NB4 (cell line): ENCODE measurements at regions not wholly inside any gene's neighbourhood (a gene's known extent, or its start where the extent isn't known, plus 50 kb on each side); places are given as distances from the start of the nearest gene placed in this dataset.

Experiments used
- DNase-seq: peaks from one replicate; pipeline ENCODE4 v3.0.0; 2010; ENCODE audit warnings: low read depth
- H3K4me3 ChIP-seq: one replicate; pipeline ENCODE4 v1.5.1; 2011; ENCODE audit warnings: mild to moderate bottlenecking, low read depth, low read length, moderate library complexity
- MYC ChIP-seq: IDR thresholded peaks from 2 replicates; pipeline ENCODE4 v1.6.1; 2011; ENCODE audit warnings: low read depth, low read length
- POLR2A ChIP-seq: IDR thresholded peaks from 2 replicates; pipeline ENCODE4 v1.6.1; 2011; ENCODE audit warnings: mild to moderate bottlenecking; ENCODE audit not compliant: insufficient read length; ENCODE audit errors: extremely low read depth
- TF ChIP-seq, protein P1 (sequence below): IDR thresholded peaks from 2 replicates; pipeline ENCODE4 v1.6.1; 2011; ENCODE audit warnings: low read depth, low read length
- TF ChIP-seq, protein P2 (sequence below): IDR thresholded peaks from one replicate; pipeline ENCODE4 v1.5.1; 2012; ENCODE audit warnings: low read depth, low read length

DNA sequence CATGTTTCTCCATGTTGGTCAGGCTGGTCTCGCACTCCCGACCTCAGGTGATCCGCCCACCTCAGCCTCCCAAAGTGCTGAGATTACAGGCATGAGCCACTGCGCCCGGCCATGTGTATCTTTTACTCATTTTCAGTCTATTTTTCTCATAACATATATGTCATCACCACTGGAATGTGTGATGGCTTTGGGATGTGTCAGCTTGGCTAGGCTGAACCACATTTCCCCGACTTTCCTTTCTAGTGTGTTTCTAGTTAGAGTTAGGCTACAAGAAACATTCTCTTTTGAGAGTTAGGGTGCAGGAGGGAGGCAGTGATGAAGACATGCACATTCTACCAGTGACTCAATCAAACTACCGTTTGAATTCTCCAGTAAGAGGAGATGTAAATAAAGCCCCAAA lies 444.9 kb upstream of the THBS1 start:
- no peak for TF ChIP-seq POLR2A
- TF ChIP-seq, protein P1, sequence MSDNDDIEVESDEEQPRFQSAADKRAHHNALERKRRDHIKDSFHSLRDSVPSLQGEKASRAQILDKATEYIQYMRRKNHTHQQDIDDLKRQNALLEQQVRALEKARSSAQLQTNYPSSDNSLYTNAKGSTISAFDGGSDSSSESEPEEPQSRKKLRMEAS: no peak
- TF ChIP-seq MYC: no peak
- TF ChIP-seq, protein P2, sequence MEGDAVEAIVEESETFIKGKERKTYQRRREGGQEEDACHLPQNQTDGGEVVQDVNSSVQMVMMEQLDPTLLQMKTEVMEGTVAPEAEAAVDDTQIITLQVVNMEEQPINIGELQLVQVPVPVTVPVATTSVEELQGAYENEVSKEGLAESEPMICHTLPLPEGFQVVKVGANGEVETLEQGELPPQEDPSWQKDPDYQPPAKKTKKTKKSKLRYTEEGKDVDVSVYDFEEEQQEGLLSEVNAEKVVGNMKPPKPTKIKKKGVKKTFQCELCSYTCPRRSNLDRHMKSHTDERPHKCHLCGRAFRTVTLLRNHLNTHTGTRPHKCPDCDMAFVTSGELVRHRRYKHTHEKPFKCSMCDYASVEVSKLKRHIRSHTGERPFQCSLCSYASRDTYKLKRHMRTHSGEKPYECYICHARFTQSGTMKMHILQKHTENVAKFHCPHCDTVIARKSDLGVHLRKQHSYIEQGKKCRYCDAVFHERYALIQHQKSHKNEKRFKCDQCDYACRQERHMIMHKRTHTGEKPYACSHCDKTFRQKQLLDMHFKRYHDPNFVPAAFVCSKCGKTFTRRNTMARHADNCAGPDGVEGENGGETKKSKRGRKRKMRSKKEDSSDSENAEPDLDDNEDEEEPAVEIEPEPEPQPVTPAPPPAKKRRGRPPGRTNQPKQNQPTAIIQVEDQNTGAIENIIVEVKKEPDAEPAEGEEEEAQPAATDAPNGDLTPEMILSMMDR: no peak
- H3K4me3 ChIP-seq: no peak overlapping the region
- no peak for DNase-seq

DNA sequence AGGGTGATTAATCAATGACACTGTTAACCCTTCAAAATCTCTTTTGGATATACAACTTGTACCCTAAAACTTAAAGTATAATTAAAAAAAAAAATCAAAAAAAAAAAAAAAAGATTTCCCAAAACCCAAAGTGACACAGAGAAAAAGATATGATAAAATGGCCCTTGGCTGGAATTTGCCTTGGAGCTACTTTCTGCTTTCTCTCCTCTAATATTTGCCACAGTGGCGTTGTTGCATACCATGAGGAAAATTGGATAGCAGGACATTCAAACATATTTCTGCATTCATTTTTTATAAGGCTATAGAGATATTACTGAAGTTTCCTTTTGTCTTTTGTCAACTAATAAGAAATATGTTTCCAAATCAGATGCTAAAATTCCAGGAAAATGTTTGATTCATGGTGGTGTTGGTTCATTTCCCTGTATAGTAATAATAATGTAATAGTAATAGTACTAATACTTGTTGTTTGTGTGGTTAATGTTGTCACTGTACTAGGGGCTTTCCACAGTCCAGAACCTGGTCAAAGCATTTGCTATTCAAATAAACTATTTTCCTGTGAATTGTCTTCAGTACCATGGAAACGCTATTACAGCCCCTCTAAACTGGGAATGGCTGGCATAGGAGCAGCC lies 441.3 kb upstream of the THBS1 start:
- TF ChIP-seq, protein P2: no peak
- TF ChIP-seq POLR2A (no peak), MYC (no peak)
- TF ChIP-seq, protein P1: no peak
- no peak overlapping the region for H3K4me3 ChIP-seq
- DNase-seq: no peak

DNA sequence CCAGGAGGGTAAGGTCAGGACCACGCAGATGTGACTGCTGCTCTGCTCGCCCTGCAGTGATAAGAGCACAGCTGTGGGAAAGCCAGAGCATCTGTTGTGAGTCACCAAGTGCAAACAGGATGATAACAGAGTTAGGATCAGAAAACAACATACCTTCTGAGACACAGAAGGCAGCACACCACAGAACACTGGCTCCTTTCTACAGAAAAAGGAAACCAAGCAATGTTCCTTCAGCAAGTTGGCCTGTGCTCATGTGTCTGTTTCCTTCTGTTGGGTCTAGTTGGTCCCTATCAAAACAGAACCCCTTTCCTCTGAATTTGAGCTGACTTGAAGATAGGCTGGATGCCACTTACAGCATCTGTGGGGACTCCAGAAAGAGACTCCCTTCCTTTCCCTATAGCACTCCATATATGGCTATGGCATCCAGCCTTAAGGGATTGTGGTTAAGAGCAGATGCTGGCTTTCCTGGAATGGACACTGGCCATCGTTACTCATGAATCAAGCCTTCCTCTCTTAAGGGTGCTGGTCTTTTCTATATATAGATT lies 440.7 kb upstream of the THBS1 start:
- no peak for DNase-seq
- H3K4me3 ChIP-seq: no peak overlapping the region
- TF ChIP-seq, protein P1: no peak
- TF ChIP-seq, protein P2: no peak
- no peak for TF ChIP-seq MYC
- TF ChIP-seq POLR2A: no peak

DNA sequence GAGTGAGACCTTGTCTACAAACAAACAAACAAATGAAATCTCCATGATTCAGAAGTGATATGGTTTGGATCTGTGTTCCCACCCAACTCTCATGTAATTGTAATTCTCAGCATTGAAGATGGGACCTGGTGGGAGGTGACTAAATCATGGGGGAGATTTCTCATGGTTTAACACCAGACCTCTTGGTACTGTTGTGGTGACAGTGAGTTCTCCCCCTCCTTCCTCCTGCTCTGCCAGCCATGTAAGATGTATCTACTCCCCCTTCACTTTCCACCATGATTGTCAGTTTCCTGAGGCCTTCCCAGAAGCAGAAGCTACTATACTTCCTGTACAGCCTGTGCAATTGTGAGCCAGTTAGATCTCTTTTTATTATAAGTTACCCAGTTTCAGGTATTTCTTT lies 438.4 kb upstream of the THBS1 start:
- TF ChIP-seq, protein P1: no peak
- TF ChIP-seq POLR2A (no peak), MYC (no peak)
- TF ChIP-seq, protein P2: no peak
- DNase-seq: no peak
- no peak overlapping the region for H3K4me3 ChIP-seq

DNA sequence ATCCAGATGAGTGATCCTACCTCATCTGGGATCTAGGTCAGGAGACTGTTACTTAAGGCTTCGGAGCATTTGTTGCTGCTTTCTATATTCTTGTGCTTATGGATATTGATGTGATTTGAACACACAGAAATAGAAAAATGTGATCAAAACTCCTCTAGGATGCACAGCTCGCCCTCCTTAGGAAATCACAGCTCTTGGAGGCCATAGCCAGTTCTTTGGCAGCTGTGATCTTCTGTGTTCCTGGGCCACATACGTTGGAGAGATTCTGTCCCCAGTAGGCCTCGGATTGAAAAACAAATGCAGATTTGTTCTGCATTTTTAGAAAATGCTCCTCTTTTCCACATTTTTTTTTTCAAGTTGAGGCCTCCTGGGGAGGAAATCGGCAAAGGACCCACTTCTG lies 437.4 kb upstream of the THBS1 start:
- no peak for DNase-seq
- H3K4me3 ChIP-seq: no peak overlapping the region
- TF ChIP-seq, protein P2: no peak
- TF ChIP-seq, protein P1: no peak
- no peak for TF ChIP-seq MYC
- no peak for TF ChIP-seq POLR2A
